HepG2 (cell line): ENCODE measurements at regions not wholly inside any gene's neighbourhood (a gene's known extent, or its start where the extent isn't known, plus 50 kb on each side); places are given as distances from the start of the nearest gene placed in this dataset.
A peak's percentile ranks its signal among the peaks of the same experiment; 100 is the strongest.
"Not testable (repeated sequence)": the region's sequence is repeated elsewhere in the genome, so short reads cannot be mapped to it uniquely, and the experiment has no call there.

Experiments used
- ATAC-seq: fragments of 200-7000 bp; cut with Tn5 transposase; 3 replicates; pipeline ENCODE4 v1.9.1; 2020; ENCODE audit warnings: mild to moderate bottlenecking, moderate library complexity
- BruUV-seq: library from RNA; stranded (reverse); fragments of 400-500 nt; replicated peaks from 2 replicates; lab custom pipeline; 2021; lab: Mats Ljungman, UMichigan
- CTCF ChIA-PET: fragments of 300-600 bp; formaldehyde crosslinking; extraction: SDS; loops from one replicate; lab custom pipeline; 2021; ENCODE audit warnings: low total read pairs, inconsistent platforms, low intra/inter-chr PET ratio; lab: Yijun Ruan, JAX
- POLR2A ChIA-PET: fragments of 350-600 bp; sonication (Branson Sonifier 250); formaldehyde crosslinking; loops from one replicate; lab custom pipeline; 2020; ENCODE audit warnings: antibody characterized with exemption, inconsistent platforms; lab: Yijun Ruan, JAX
- DNase-seq: peaks from one replicate; pipeline ENCODE4 v3.0.0-alpha.2; 2015; ENCODE audit warnings: low spot score
- FAIRE-seq: peaks from 3 replicates; lab custom pipeline; 2011; peaks lifted over from hg19 to GRCh38; lab: Jason Lieb, UNC
- H2AFZ ChIP-seq: one replicate; pipeline ENCODE4 v1.6.1; 2011; ENCODE audit warnings: low read length, inconsistent platforms
- H3K27ac ChIP-seq: fragments of 300-600 bp; 3 replicates; pipeline ENCODE4 v1.8.0; 2011; ENCODE audit warnings: mixed run types, mild to moderate bottlenecking, mixed read lengths, low read length, inconsistent platforms; ENCODE audit not compliant: insufficient read depth; ENCODE audit errors: extremely low read length
- H3K27me3 ChIP-seq, 2 experiments: fragments of 200-600 bp in 1 of 2; 2 replicates in 1 of 2; 3 replicates in 1 of 2; pipeline versions ENCODE4 v1.6.0 to v1.8.0; 2011; ENCODE audit warnings: low read length in 2 of 2, mild to moderate bottlenecking in 2 of 2, moderate library complexity in 2 of 2, inconsistent platforms in 1 of 2; ENCODE audit not compliant: insufficient read depth in 2 of 2, control insufficient read depth in 1 of 2
- H3K36me3 ChIP-seq, 2 experiments: fragments of 200-600 bp in 1 of 2; replicated peaks in 1 of 2; 2 replicates in 1 of 2; 3 replicates in 1 of 2; pipeline versions ENCODE4 v1.5.1 to v1.8.0; 2011; ENCODE audit warnings: low read length in 2 of 2, inconsistent platforms in 1 of 2; ENCODE audit not compliant: insufficient read depth in 2 of 2, control insufficient read depth in 1 of 2
- H3K4me1 ChIP-seq: 2 replicates; pipeline ENCODE4 v1.5.1; 2012; ENCODE audit warnings: low read length, inconsistent platforms; ENCODE audit not compliant: insufficient read depth
- H3K4me2 ChIP-seq: 2 replicates; pipeline ENCODE4 v1.6.0; 2011; ENCODE audit warnings: low read depth, low read length, inconsistent platforms
- H3K4me3 ChIP-seq, 3 experiments: fragments of 200-600 bp in 1 of 3; sonication (generic), shearing (Covaris generic) in 1 of 3; replicated peaks in 1 of 3; 2 replicates each; pipeline ENCODE4 v1.5.1; 2011 to 2016; ENCODE audit warnings: low read length in 3 of 3, inconsistent platforms in 2 of 3, low read depth in 2 of 3, mild to moderate bottlenecking in 2 of 3, control low read depth in 1 of 3, mixed read lengths in 1 of 3; ENCODE audit not compliant: insufficient read depth in 1 of 3
- H3K79me2 ChIP-seq: one replicate; pipeline ENCODE4 v1.6.1; 2011; ENCODE audit warnings: low read length, inconsistent platforms; ENCODE audit not compliant: insufficient read depth
- H3K9ac ChIP-seq: 2 replicates; pipeline ENCODE4 v1.6.0; 2011; ENCODE audit warnings: mild to moderate bottlenecking, low read depth, low read length, inconsistent platforms; ENCODE audit not compliant: insufficient read depth
- H3K9me3 ChIP-seq: 2 replicates; pipeline ENCODE4 v1.5.1; 2012; ENCODE audit warnings: mild to moderate bottlenecking, low read length
- H4K20me1 ChIP-seq: 2 replicates; pipeline ENCODE4 v1.6.0; 2011; ENCODE audit warnings: inconsistent platforms, mild to moderate bottlenecking, low read length, moderate library complexity; ENCODE audit not compliant: insufficient read depth
- SP5 ChIP-seq: IDR thresholded peaks from 2 replicates; pipeline ENCODE4 v1.6.1; 2016; ENCODE audit warnings: low read depth, borderline replicate concordance
- WGBS: methylation state at CpG from one replicate; pipeline ENCODE4 v1.1.6; 2017; ENCODE audit warnings: low lambda C conversion rate; 5-methylcytosine and 5-hydroxymethylcytosine counted together
- in situ Hi-C: cut with HindIII; loops from 2 replicates; pipeline ENCODE4 v1.10.0; 2017; ENCODE audit warnings: low pct_unique_long_range_greater_than_20kb; ENCODE audit not compliant: extremely low pct_ligation_motif_present
- intact Hi-C: fragments of 100-400 bp; cut with micrococcal nuclease; formaldehyde crosslinking; loops from one replicate; pipeline ENCODE4 v1.10.0; 2022; ENCODE audit not compliant: unreplicated experiment
- TF ChIP-seq, protein P1 (sequence below): sonication (generic); formaldehyde crosslinking; IDR thresholded peaks from 2 replicates; pipeline ENCODE4 v1.4.0; 2020; ENCODE audit warnings: low read depth, missing genetic modification reagents

- Histone ChIP-seq H3K27ac (no peak overlapping the region), H3K4me1 (no peaks in the 10 kb centered on the region), H2AFZ (no peak overlapping the region), H3K27me3 (no peaks in the 10 kb centered on the region), H3K9me3 (peaks cover 7% of the 10 kb centered on the region; the same call in 1 of the 2 replicates), H3K4me3 (no peak overlapping the region), H3K9ac (no peak overlapping the region), H3K79me2 (no peaks in the 10 kb centered on the region), H3K4me2 (peak overlapping the region; percentile 32; the same call in 1 of the 2 replicates), H4K20me1 (no peaks in the 10 kb centered on the region), H3K36me3 (no peaks in the 10 kb centered on the region)
- peak; percentile 1 for DNase-seq
- ChIA-PET CTCF (no interaction called here), POLR2A (no interaction called here)
- no peak for FAIRE-seq
- 44% methylated on average over 6 of the region's 11 CpGs for WGBS
- in situ Hi-C loops (no loop called here), intact Hi-C loops (no loop called here)
- BruUV-seq = no TSS peak
- TF ChIP-seq SP5 = 0 out of 2 replicates have a peak, but pooled peaks have one; percentile 16
- TF ChIP-seq, protein P1, sequence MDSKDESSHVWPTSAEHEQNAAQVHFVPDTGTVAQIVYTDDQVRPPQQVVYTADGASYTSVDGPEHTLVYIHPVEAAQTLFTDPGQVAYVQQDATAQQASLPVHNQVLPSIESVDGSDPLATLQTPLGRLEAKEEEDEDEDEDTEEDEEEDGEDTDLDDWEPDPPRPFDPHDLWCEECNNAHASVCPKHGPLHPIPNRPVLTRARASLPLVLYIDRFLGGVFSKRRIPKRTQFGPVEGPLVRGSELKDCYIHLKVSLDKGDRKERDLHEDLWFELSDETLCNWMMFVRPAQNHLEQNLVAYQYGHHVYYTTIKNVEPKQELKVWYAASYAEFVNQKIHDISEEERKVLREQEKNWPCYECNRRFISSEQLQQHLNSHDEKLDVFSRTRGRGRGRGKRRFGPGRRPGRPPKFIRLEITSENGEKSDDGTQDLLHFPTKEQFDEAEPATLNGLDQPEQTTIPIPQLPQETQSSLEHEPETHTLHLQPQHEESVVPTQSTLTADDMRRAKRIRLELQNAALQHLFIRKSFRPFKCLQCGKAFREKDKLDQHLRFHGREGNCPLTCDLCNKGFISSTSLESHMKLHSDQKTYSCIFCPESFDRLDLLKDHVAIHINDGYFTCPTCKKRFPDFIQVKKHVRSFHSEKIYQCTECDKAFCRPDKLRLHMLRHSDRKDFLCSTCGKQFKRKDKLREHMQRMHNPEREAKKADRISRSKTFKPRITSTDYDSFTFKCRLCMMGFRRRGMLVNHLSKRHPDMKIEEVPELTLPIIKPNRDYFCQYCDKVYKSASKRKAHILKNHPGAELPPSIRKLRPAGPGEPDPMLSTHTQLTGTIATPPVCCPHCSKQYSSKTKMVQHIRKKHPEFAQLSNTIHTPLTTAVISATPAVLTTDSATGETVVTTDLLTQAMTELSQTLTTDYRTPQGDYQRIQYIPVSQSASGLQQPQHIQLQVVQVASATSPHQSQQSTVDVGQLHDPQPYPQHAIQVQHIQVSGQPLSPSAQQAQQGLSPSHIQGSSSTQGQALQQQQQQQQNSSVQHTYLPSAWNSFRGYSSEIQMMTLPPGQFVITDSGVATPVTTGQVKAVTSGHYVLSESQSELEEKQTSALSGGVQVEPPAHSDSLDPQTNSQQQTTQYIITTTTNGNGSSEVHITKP = no peak
- no peak for ATAC-seq
These were observed 152.2 kb downstream of the ARL4A start for GRCh38 chr7:12839508-12840153.

- ATAC-seq, H3K4me1 ChIP-seq, H3K27me3 ChIP-seq, H3K79me2 ChIP-seq, H3K27ac ChIP-seq, POLR2A ChIA-PET, H3K4me2 ChIP-seq, BruUV-seq, CTCF ChIA-PET, DNase-seq, in situ Hi-C loops, H3K36me3 ChIP-seq, H3K9ac ChIP-seq, intact Hi-C loops, H3K4me3 ChIP-seq, H2AFZ ChIP-seq, H4K20me1 ChIP-seq, FAIRE-seq: not testable (repeated sequence)
- peaks cover 16% of the 10 kb centered on the region; the same call in 1 of the 2 replicates for H3K9me3 ChIP-seq
These were observed 157.3 kb downstream of the ARL4A start for GRCh38 chr7:12844732-12845131.
